Lower leg skin (tissue), 4 donors: ENCODE measurements at regions not wholly inside any gene's neighbourhood (a gene's known extent, or its start where the extent isn't known, plus 50 kb on each side); places are given as distances from the start of the nearest gene placed in this dataset.

Experiments
- DNase-seq, 2 donors: peaks; one replicate each; pipeline ENCODE4 v3.0.0-alpha.2; 2019; ENCODE audit warnings: low spot score in 2 of 2
- H3K4me3 ChIP-seq: fragments of 200-600 bp; sonication (generic); 2 replicates; pipeline ENCODE4 v1.5.1; 2017; ENCODE audit warnings: mild to moderate bottlenecking, low read depth; ENCODE audit not compliant: poor library complexity, severe bottlenecking
- POLR2A ChIP-seq, 2 donors: fragments of 450-650 bp; IDR thresholded peaks; one replicate each; pipeline ENCODE4 v1.6.1; 2016 to 2017; ENCODE audit warnings: antibody characterized with exemption in 2 of 2, mild to moderate bottlenecking in 1 of 2, moderate library complexity in 1 of 2
- WGBS, 2 donors: methylation state at CpG; one replicate each; pipeline ENCODE4 v1.1.5; 2018; 5-methylcytosine and 5-hydroxymethylcytosine counted together
- intact Hi-C: fragments of 100-400 bp; cut with DNase I; formaldehyde crosslinking; loops from one replicate; pipeline ENCODE4 v1.15.0; 2023; ENCODE audit warnings: low total_unique reads
- TF ChIP-seq, protein P1 (sequence below), 3 donors: fragments of 450-650 bp; IDR thresholded peaks; one replicate each; pipeline ENCODE4 v1.5.1; 2016; ENCODE audit warnings: antibody characterized with exemption in 3 of 3, mild to moderate bottlenecking in 3 of 3, moderate library complexity in 2 of 3

DNA sequence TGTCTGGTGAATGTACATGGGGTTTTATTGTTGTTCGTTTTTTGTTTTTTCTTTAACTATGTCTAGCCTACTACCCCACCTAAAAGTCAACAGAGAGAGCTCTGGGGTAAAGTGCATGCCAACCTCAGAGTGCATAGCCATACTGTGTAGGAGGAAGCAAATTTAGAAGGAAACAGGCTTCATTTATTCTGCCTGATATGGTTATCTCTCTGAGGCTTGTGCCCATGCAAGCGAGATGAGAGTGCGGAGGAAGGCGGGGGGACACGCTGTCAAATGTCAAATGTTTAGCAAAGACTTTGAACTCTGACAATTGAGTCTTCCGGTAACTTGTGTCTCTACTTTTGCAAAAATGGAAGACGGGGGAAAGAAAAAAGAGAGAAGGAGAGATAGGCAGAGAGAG is 295.5 kb downstream of the ETS1 start:
- H3K4me3 ChIP-seq = no peak overlapping the region
- no peak for TF ChIP-seq POLR2A (IDR thresholded peaks at IDR 0.05)
- TF ChIP-seq, protein P1, sequence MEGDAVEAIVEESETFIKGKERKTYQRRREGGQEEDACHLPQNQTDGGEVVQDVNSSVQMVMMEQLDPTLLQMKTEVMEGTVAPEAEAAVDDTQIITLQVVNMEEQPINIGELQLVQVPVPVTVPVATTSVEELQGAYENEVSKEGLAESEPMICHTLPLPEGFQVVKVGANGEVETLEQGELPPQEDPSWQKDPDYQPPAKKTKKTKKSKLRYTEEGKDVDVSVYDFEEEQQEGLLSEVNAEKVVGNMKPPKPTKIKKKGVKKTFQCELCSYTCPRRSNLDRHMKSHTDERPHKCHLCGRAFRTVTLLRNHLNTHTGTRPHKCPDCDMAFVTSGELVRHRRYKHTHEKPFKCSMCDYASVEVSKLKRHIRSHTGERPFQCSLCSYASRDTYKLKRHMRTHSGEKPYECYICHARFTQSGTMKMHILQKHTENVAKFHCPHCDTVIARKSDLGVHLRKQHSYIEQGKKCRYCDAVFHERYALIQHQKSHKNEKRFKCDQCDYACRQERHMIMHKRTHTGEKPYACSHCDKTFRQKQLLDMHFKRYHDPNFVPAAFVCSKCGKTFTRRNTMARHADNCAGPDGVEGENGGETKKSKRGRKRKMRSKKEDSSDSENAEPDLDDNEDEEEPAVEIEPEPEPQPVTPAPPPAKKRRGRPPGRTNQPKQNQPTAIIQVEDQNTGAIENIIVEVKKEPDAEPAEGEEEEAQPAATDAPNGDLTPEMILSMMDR (IDR thresholded peaks at IDR 0.05) = no peak
- intact Hi-C loops = loop anchor here (5.0 kb wide), 1 partner anchor 135 kb away; no protein-coding TSS in a partner anchor
- DNase-seq = no peak
- WGBS, 2 donors = 86% methylated on average over 7 of the region's 7 CpGs

DNA sequence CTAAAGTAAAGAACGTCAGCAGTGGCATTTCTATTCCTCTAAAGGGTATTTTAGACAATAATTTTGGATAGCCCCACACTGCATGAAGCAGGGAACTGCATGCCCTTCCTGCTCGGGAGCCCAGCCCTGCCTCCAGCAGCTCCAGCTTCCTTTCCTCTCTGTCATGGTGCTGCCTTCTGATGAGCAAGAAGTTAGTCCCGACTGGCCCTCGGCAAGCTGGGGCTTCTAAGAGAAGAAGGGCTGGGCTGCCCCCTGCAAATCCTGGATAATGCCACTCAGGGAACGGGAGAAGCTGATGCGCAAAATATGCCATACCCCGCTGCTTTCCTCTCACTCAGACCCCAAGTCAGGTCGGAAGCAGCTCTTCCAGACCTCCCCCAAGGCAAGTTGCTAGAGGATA is 296.4 kb downstream of the ETS1 start:
- WGBS, 2 donors = 89 to 91% methylated on average over 8 of the region's 8 CpGs
- TF ChIP-seq, protein P1 (IDR thresholded peaks at IDR 0.05) = no peak
- no peak for TF ChIP-seq POLR2A (IDR thresholded peaks at IDR 0.05)
- intact Hi-C loops = loop anchor here (5.0 kb wide), 1 partner anchor 134 kb away; no protein-coding TSS in a partner anchor
- no peak overlapping the region for H3K4me3 ChIP-seq
- DNase-seq = peak in 1 of 2 donors; percentile 83

DNA sequence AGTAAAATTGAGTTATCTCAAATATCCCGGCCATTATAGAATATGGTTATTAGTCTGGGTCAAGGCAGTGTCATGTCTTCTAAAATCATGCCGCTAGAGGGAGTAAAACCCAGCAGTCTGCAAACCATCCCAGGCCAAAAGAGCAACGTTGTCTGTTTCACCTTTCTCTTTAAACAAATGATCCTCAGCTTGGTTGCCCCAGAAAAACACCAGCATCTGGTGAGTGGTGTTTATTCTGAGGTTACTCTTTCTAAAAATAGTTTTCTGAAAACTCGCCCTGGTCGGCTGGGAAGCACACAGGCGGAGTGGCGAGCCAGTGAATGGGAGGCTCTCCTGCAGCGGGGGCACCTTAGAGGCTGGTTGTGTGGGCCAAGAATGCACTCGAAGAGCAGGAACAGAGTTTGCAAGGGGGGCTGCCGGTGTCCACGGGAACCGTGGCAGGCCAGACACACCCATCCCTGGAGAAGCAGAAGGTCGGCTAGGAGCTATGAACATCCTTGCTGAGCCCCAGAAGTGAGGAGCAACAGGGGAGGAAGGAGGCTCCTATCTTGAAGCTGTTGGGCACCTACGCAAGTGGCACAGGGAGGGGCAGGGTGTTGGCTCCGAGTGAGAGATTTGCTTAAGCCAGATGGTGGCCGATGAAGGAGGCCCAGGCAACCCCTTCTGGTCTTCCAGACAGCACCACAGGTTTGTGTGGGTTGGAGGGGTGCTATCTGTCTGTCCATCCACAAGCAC is 297.1 kb downstream of the ETS1 start:
- H3K4me3 ChIP-seq = no peak overlapping the region
- intact Hi-C loops = loop anchor here (5.0 kb wide), 1 partner anchor 133 kb away; no protein-coding TSS in a partner anchor
- 22 to 23% methylated on average over 16 of the region's 16 CpGs for WGBS, 2 donors
- peak; percentile 70 to 87 for DNase-seq
- TF ChIP-seq POLR2A (IDR thresholded peaks at IDR 0.05) = no peak
- TF ChIP-seq, protein P1 (IDR thresholded peaks at IDR 0.05) = peak in 1 of 3 donors; percentile 37

DNA sequence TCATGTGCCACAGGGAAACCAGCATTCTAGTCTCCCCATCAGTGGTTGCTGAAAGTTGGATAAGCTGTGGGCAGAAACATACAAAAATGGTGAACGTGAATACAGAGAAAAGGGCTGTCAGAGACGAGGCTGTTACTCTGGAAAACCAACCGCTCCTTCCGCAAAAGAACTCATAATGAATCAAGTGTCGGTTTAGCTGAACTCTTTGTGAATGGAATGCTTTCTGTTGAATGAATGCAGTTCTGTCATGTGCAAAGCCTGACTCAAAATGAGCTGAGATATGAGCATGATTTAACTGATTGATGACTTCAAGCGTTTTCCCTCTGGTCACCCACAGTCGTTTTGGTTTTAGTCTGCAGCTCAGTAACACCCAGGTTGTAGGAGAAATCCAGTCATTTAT is 298.3 kb downstream of the ETS1 start:
- intact Hi-C loops = no loop called here
- TF ChIP-seq, protein P1 (IDR thresholded peaks at IDR 0.05) = no peak
- TF ChIP-seq POLR2A (IDR thresholded peaks at IDR 0.05) = no peak
- H3K4me3 ChIP-seq = no peak overlapping the region
- no peak for DNase-seq
- WGBS, 2 donors = 75 to 80% methylated on average over 7 of the region's 7 CpGs

DNA sequence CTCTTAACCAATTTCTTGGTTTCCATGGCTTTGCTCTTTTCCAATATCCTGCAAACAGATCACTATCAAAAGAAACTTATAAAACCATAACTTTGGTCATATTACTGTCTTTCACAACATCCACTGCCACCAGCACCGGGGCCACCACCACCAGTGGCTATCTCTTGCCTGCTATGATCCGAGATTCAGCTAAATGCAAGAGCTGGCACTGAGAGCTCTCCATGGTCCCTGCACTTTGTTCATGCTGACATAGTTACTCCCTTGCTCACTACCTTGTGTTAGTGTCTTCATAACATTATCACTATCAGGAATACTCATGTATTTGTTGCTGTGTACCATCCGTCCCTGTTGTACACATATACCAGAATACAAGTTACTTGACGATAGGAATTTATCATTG is 299.0 kb downstream of the ETS1 start:
- WGBS, 2 donors = 90 to 95% methylated on average over 4 of the region's 4 CpGs
- TF ChIP-seq POLR2A (IDR thresholded peaks at IDR 0.05) = no peak
- TF ChIP-seq, protein P1 (IDR thresholded peaks at IDR 0.05) = no peak
- DNase-seq = no peak
- no peak overlapping the region for H3K4me3 ChIP-seq
- intact Hi-C loops = no loop called here
